Left lobe of liver (tissue), 2 donors: ENCODE measurements at regions not wholly inside any gene's neighbourhood (a gene's known extent, or its start where the extent isn't known, plus 50 kb on each side); places are given as distances from the start of the nearest gene placed in this dataset.
A peak's percentile ranks its signal among the peaks of the same experiment; 100 is the strongest.
"Not testable (repeated sequence)": the region's sequence is repeated elsewhere in the genome, so short reads cannot be mapped to it uniquely, and the experiment has no call there.

Experiments
- ATAC-seq: fragments of 200-7000 bp; cut with Tn5 transposase; one replicate; pipeline ENCODE4 v1.9.1; 2020; ENCODE audit warnings: mild to moderate bottlenecking, moderate library complexity
- DNase-seq: peaks from one replicate; pipeline ENCODE4 v3.0.0-alpha.2; 2020; ENCODE audit warnings: low spot score
- donor health status: DM: no; HTN: no; CAD: no; lungs with moderate emphysema.
- donor health status: DM: no; HTN: yes; CAD: no.

GRCh38 chr9:31740705-31741104, 643.7 kb upstream of the ACO1 start:
- DNase-seq (no peak), ATAC-seq (no peak)

GRCh38 chr9:31744589-31744988, 639.9 kb upstream of the ACO1 start:
- no peak for ATAC-seq
- no peak for DNase-seq

GRCh38 chr9:31745468-31745867, 639.0 kb upstream of the ACO1 start:
- no peak for DNase-seq
- no peak for ATAC-seq

GRCh38 chr9:31745886-31746285, 638.6 kb upstream of the ACO1 start:
- no peak for ATAC-seq
- DNase-seq: no peak

GRCh38 chr9:31753756-31754155, 630.7 kb upstream of the ACO1 start:
- ATAC-seq (no peak), DNase-seq (no peak)

GRCh38 chr9:31759703-31760102, 624.7 kb upstream of the ACO1 start:
- ATAC-seq: no peak
- no peak for DNase-seq

- not testable (repeated sequence) for DNase-seq, ATAC-seq
Measured at GRCh38 chr9:31774021-31774420, 610.4 kb upstream of the ACO1 start.

- no peak for ATAC-seq
- DNase-seq: no peak
Measured at GRCh38 chr9:31774571-31774970, 609.9 kb upstream of the ACO1 start.

GRCh38 chr9:31776471-31776870, 608.0 kb upstream of the ACO1 start:
- DNase-seq (no peak), ATAC-seq (no peak)

- no peak for ATAC-seq
- DNase-seq: no peak
Measured at GRCh38 chr9:31783491-31783890, 601.0 kb upstream of the ACO1 start.

GRCh38 chr9:31790720-31791119, 593.7 kb upstream of the ACO1 start:
- DNase-seq (no peak), ATAC-seq (no peak)

GRCh38 chr9:31799953-31800609, 584.4 kb upstream of the ACO1 start:
- no peak for DNase-seq
- ATAC-seq: peak; percentile 67

GRCh38 chr9:31807574-31808256, 576.7 kb upstream of the ACO1 start:
- DNase-seq (no peak), ATAC-seq (no peak)

- ATAC-seq: no peak
- DNase-seq: no peak
Measured at GRCh38 chr9:31808766-31809165, 575.7 kb upstream of the ACO1 start.

GRCh38 chr9:31820426-31820825, 564.0 kb upstream of the ACO1 start:
- no peak for DNase-seq
- no peak for ATAC-seq

- no peak for DNase-seq
Measured at GRCh38 chr9:31821583-31821982, 562.9 kb upstream of the ACO1 start.

GRCh38 chr9:31823365-31823764, 561.1 kb upstream of the ACO1 start:
- no peak for ATAC-seq

More at GRCh38 chr9:31821583-31821982, 562.9 kb upstream of the ACO1 start:
- ATAC-seq: peak; percentile 33

GRCh38 chr9:31824860-31825259, 559.6 kb upstream of the ACO1 start:
- ATAC-seq (peak; percentile 94), DNase-seq (peak; percentile 65)

More at GRCh38 chr9:31823365-31823764, 561.1 kb upstream of the ACO1 start:
- no peak for DNase-seq

GRCh38 chr9:31837211-31837610, 547.2 kb upstream of the ACO1 start:
- DNase-seq: no peak

GRCh38 chr9:31839273-31839672, 545.2 kb upstream of the ACO1 start:
- ATAC-seq (no peak), DNase-seq (no peak)

More at GRCh38 chr9:31837211-31837610, 547.2 kb upstream of the ACO1 start:
- ATAC-seq: no peak

GRCh38 chr9:31840702-31841101, 543.7 kb upstream of the ACO1 start:
- ATAC-seq (no peak), DNase-seq (no peak)

GRCh38 chr9:31847963-31848362, 536.5 kb upstream of the ACO1 start:
- DNase-seq (no peak), ATAC-seq (no peak)
